Muscle of arm (tissue), 1 donor: ENCODE measurements at regions not wholly inside any gene's neighbourhood (a gene's known extent, or its start where the extent isn't known, plus 50 kb on each side); places are given as distances from the start of the nearest gene placed in this dataset.

ENCODE experiments used
- DNase-seq: peaks from one replicate; pipeline ENCODE4 v3.0.0-alpha.2; 2013

DNA sequence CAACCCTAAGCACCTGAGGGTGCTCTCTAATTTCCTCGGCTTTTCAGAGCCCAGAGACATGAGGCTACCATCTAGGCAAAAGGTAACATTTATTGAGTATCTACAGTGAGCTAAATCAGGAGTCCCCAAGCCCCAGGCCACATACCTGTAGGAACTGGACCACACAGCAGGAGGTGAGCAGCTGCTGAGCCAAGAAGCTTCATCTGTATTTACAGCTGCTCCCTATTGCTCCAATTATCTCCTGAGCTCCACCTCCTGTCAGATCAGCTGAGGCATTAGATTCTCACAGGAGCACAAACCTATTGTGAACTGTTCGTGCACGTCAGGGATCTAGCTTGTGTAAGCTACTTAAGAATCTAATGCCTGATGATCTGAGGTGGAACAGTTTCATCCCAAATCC, 70.2 kb downstream of the RND3 start:
- no peak for DNase-seq

DNA sequence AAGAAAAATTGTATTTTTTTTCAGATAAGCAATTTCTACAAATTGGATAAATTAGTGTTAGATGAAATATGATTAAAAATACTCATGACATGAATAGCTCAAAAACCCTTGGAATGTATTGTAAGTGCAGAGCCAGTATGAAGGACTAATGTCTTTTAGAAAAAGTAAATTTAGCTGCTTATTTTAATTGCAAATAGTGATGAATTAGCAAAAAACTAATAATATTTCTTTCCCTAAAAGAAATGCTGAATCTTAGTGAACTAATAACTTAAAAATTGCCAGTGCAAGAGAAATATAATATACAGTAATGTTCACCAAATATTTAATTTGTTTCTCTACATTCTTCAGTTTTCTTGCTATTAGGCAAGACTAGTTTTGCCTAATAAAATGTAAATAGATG, 72.4 kb downstream of the RND3 start:
- DNase-seq, result no peak

GRCh38 chr2:150413910-150414309, 73.6 kb downstream of the RND3 start:
- DNase-seq, result peak; percentile 39

- no peak for DNase-seq
Observed at GRCh38 chr2:150413366-150413765, 74.1 kb downstream of the RND3 start.

DNA sequence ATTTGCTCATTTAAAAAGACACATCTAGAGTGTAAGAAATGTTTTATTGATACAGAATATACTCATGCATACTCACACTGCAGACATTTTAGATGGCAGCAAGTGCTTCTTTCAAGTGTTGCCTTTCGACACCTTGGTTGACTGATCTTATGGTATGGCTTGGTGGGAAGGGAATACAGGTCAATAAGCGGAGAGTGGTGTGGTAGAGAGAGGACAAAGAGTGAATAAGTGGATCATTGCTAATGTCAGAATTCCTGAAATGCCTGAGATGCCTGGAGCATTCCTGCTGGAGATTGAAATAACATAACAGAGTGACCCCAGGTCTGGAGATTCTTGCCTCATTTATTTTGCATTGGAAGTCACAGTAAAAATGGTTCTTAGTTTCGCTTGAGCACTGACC, 76.7 kb downstream of the RND3 start:
- DNase-seq, result no peak

DNA sequence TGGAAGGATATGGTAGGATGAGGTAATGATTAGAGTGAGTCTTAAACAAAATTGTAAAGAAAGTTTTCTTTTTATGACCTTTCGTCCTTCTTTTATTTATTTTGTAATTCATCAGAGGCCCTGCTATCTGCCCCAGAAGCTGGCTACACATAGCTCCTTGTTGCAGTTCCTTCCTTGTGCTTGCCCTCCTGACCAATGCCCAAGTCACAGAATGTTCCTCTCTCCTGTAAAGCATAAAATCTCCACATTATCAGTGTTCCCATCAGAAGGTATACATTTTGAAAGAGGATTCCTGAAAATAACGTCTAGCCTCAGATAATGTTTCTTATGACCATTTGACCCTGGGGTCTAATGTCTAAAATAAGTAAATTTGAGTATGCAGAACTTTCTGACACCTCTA, 78.3 kb downstream of the RND3 start:
- DNase-seq, result no peak

- no peak for DNase-seq
Observed at GRCh38 chr2:150404147-150404546, 83.3 kb downstream of the RND3 start.

DNA sequence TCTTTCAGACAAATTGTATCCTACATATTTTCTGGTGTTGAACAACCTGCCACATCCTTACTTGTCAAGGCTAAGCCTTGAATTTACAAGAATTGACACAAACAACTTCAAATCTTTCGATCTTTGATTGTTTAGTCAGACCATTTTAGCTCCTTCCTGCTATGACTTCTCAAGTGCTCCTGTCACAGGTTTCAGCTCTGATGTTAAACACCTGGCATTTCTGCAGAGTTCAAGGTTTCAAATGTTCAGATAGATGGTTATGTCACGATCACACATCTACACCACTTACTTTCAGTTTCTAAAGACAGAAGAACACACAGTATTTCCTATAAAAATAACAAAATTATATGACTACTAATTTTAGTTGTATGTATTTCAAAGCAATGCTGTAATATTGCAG, 84.0 kb downstream of the RND3 start:
- DNase-seq, result no peak

DNA sequence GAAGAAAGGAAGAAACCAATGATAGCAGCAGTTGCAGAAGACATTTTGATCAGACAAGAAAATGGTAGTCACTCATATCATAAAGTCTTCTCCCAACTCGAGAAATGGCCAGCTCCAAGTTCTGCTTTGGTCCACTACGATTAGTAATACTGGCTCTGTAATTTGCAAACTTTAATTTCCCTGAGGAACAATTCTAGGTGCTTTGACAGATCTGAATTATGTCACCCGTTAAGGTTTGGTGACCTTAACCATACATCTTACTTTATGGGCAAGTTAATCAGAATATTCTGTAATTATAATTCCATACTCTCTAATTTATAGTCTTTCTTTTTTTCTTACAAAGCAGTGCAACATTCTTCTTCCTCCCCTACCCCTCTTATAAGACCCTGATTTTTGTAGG, 84.5 kb downstream of the RND3 start:
- no peak for DNase-seq

- DNase-seq, result no peak
Observed at GRCh38 chr2:150400849-150401248, 86.6 kb downstream of the RND3 start.

DNA sequence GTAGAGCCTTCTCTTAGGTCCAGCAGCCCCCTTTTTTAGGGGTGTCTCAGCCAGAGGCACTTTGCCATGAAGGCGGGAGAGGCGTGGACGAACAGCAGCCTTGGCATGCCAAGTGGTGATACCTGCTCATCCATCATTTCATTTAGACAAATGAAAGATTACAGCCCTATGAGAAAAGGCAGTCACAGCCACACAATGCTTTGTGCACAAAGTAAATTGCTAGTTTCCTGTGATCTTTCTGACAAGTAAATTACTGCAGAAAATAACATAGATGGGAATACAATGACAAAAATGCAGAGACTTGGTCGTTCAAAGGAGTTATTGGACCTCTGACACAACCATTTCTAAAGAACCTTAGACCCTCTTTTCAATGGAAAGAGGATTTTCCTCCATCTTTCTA, 94.9 kb downstream of the RND3 start:
- DNase-seq, result no peak

- DNase-seq, result no peak
Observed at GRCh38 chr2:150391779-150392178, 95.7 kb downstream of the RND3 start.

- no peak for DNase-seq
Observed at GRCh38 chr2:150389447-150389846, 98.0 kb downstream of the RND3 start.

DNA sequence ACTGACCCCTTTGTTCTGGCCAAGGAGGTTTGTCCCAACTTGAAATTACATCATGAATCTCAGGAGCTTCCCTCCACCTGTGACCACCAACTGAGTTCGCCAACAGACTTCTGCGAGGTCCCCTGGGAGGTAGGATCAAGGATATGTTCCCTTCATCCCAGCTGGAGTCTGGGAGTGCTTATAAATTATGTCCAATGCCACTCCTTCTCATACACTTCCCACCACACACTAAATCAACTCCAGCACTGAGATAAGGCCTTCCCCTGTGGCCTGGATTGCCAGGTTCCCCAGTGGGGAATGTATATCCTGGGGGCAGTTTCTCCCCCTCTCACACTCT, 99.2 kb downstream of the RND3 start:
- no peak for DNase-seq

GRCh38 chr2:150387586-150388288, 99.7 kb downstream of the RND3 start:
- no peak for DNase-seq

GRCh38 chr2:150385211-150385610, 102.3 kb downstream of the RND3 start:
- no peak for DNase-seq

GRCh38 chr2:150383587-150383986, 103.9 kb downstream of the RND3 start:
- no peak for DNase-seq

DNA sequence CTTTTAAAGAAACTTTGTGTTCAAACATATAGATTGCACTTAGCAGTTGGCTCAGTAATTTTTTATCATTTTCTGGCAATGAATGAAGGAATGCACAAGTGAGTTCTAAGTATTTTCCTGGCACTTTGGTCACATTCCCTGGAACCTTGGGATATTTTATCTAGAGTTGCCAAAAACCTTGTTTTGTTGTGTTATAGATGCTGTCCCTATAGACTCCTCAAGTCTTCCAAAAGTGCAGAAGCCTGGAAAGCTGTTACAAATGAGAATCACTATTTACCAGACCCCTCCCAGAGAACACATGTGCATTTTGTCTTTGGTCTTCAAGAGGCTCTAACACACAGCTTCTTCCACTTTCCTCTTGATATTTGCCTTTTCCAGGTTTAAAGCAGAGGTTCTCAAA, 108.3 kb downstream of the RND3 start:
- peak; percentile 50 for DNase-seq

DNA sequence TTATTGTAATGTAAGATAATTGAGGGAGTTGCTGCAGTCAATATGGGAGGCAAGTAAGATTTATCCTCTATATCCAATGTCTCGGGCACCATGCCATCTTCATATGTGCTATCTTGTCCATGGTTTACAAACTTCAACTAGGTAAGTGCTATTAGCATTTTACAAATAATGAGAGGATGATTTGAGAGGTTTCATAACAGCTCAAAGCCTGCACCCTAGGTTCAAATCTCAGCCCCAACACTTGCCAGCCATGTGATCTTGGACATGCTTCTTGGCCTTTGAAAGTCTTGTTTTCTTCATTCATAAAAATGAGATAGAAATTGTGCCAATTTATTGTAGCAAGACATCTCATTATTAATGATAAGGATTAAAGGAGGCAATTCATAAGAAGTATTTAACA, 108.8 kb downstream of the RND3 start:
- peak; percentile 11 for DNase-seq

GRCh38 chr2:150376553-150377335, 110.7 kb downstream of the RND3 start:
- DNase-seq, result no peak

- no peak for DNase-seq
Observed at GRCh38 chr2:150375333-150375732, 112.1 kb downstream of the RND3 start.

- peak; percentile 55 for DNase-seq
Observed at GRCh38 chr2:150374492-150374891, 113.0 kb downstream of the RND3 start.

GRCh38 chr2:150373374-150373773, 114.1 kb downstream of the RND3 start:
- no peak for DNase-seq
